WTC11 (cell line): ENCODE measurements at regions not wholly inside any gene's neighbourhood (a gene's known extent, or its start where the extent isn't known, plus 50 kb on each side); places are given as distances from the start of the nearest gene placed in this dataset.

ENCODE experiments used
- ATAC-seq: fragments of 200-7000 bp; cut with Tn5 transposase; 2 replicates; pipeline ENCODE4 v1.10.0; 2021; ENCODE audit warnings: mild to moderate bottlenecking, moderate library complexity
- CTCF ChIA-PET: fragments of 300-600 bp; sonication (Branson Sonifier 250); formaldehyde crosslinking; loops from one replicate; lab custom pipeline; 2021; ENCODE audit warnings: antibody characterized with exemption; lab: Charles Lee
- POLR2A ChIA-PET: fragments of 350-600 bp; sonication (Branson Sonifier 250); formaldehyde crosslinking; loops from one replicate; lab custom pipeline; 2021; ENCODE audit warnings: antibody characterized with exemption; lab: Charles Lee
- DNase-seq: peaks from one replicate; pipeline ENCODE4 v3.0.0; 2021; ENCODE audit warnings: low spot score
- H3K27ac Mint-ChIP-seq: 2 replicates; pipeline ENCODE4 v1.8.0; 2021; ENCODE audit warnings: mixed read lengths
- H3K27me3 Mint-ChIP-seq: 2 replicates; pipeline ENCODE4 v1.8.0; 2021; ENCODE audit warnings: low read depth, mild to moderate bottlenecking, moderate library complexity, mixed read lengths
- H3K36me3 Mint-ChIP-seq: 2 replicates; pipeline ENCODE4 v1.8.0; 2021; ENCODE audit warnings: mixed read lengths
- H3K4me1 Mint-ChIP-seq: 2 replicates; pipeline ENCODE4 v1.8.0; 2022; ENCODE audit warnings: mixed read lengths
- H3K4me3 Mint-ChIP-seq: 2 replicates; pipeline ENCODE4 v1.8.0; 2021; ENCODE audit warnings: mild to moderate bottlenecking, moderate library complexity, mixed read lengths
- H3K9me3 Mint-ChIP-seq: 2 replicates; pipeline ENCODE4 v1.8.0; 2021; ENCODE audit warnings: mixed read lengths
- CREB1 ChIP-seq: sonication (generic); formaldehyde crosslinking; IDR thresholded peaks from 2 replicates; pipeline ENCODE4 v1.8.0; 2023; ENCODE audit warnings: mild to moderate bottlenecking, missing genetic modification reagents
- GABPB1 ChIP-seq: sonication (generic); formaldehyde crosslinking; IDR thresholded peaks from 2 replicates; pipeline ENCODE4 v1.8.1; 2023; ENCODE audit warnings: mild to moderate bottlenecking, missing genetic modification reagents
- GTF2I ChIP-seq: fragments of 250-450 bp; sonication (Bioruptor Pico); conservative IDR thresholded peaks from 2 replicates; pipeline ENCODE4 v1.4.0; 2021; ENCODE audit warnings: mild to moderate bottlenecking
- JUN ChIP-seq: sonication (generic); formaldehyde crosslinking; IDR thresholded peaks from 2 replicates; pipeline ENCODE4 v1.8.0; 2023; ENCODE audit warnings: mild to moderate bottlenecking, missing genetic modification reagents
- NFE2L1 ChIP-seq: sonication (generic); formaldehyde crosslinking; IDR thresholded peaks from 2 replicates; pipeline ENCODE4 v1.8.1; 2023; ENCODE audit warnings: missing genetic modification reagents
- NFYB ChIP-seq: sonication (generic); formaldehyde crosslinking; conservative IDR thresholded peaks from 2 replicates; pipeline ENCODE4 v1.8.0; 2022; ENCODE audit warnings: low read depth, missing genetic modification reagents
- RELA ChIP-seq: sonication (generic); formaldehyde crosslinking; IDR thresholded peaks from 2 replicates; pipeline ENCODE4 v1.8.1; 2022; ENCODE audit warnings: missing genetic modification reagents, mild to moderate bottlenecking, borderline replicate concordance
- SMAD4 ChIP-seq: sonication (generic); formaldehyde crosslinking; IDR thresholded peaks from 2 replicates; pipeline ENCODE4 v1.8.0; 2022; ENCODE audit warnings: mild to moderate bottlenecking, missing genetic modification reagents
- ZNF232 ChIP-seq: sonication (generic); formaldehyde crosslinking; IDR thresholded peaks from 2 replicates; pipeline ENCODE4 v1.8.0; 2022; ENCODE audit warnings: mild to moderate bottlenecking, missing genetic modification reagents
- ZNF396 ChIP-seq: fragments of 250-450 bp; sonication (Bioruptor Pico); IDR thresholded peaks from 2 replicates; pipeline ENCODE4 v1.8.0; 2021; ENCODE audit warnings: mild to moderate bottlenecking, moderate library complexity, borderline replicate concordance
- TF ChIP-seq, protein P1 (sequence below): sonication (generic); formaldehyde crosslinking; conservative IDR thresholded peaks from 2 replicates; pipeline ENCODE4 v1.8.1; 2023; ENCODE audit warnings: mild to moderate bottlenecking, low read depth, missing genetic modification reagents, moderate library complexity
- TF ChIP-seq, protein P2 (sequence below): sonication (generic); formaldehyde crosslinking; IDR thresholded peaks from 2 replicates; pipeline ENCODE4 v1.8.1; 2022; ENCODE audit warnings: mild to moderate bottlenecking, moderate library complexity, missing genetic modification reagents
- TF ChIP-seq, protein P3 (sequence below): sonication (generic); formaldehyde crosslinking; IDR thresholded peaks from 2 replicates; pipeline ENCODE4 v1.8.1; 2023; ENCODE audit warnings: mild to moderate bottlenecking, missing genetic modification reagents, moderate library complexity
- TF ChIP-seq, protein P4 (sequence below): sonication (generic); formaldehyde crosslinking; IDR thresholded peaks from 2 replicates; pipeline ENCODE4 v1.8.0; 2023; ENCODE audit warnings: missing genetic modification reagents, mild to moderate bottlenecking, borderline replicate concordance
- TF ChIP-seq, protein P5 (sequence below): sonication (generic); formaldehyde crosslinking; IDR thresholded peaks from 2 replicates; pipeline ENCODE4 v1.8.0; 2022; ENCODE audit warnings: mild to moderate bottlenecking, missing genetic modification reagents
- TF ChIP-seq, protein P6 (sequence below): fragments of 250-450 bp; sonication (Bioruptor Pico); IDR thresholded peaks from 2 replicates; pipeline ENCODE4 v1.8.0; 2021; ENCODE audit warnings: mild to moderate bottlenecking
- TF ChIP-seq, protein P7 (sequence below): sonication (generic); formaldehyde crosslinking; IDR thresholded peaks from 2 replicates; pipeline ENCODE4 v1.8.0; 2022; ENCODE audit warnings: mild to moderate bottlenecking, missing genetic modification reagents
- TF ChIP-seq, protein P8 (sequence below): sonication (generic); formaldehyde crosslinking; IDR thresholded peaks from 2 replicates; pipeline ENCODE4 v1.8.1; 2022; ENCODE audit warnings: mild to moderate bottlenecking, missing genetic modification reagents, moderate library complexity, borderline replicate concordance
- TF ChIP-seq, protein P9 (sequence below): sonication (generic); formaldehyde crosslinking; IDR thresholded peaks from 2 replicates; pipeline ENCODE4 v1.8.1; 2023; ENCODE audit warnings: mild to moderate bottlenecking, moderate library complexity, missing genetic modification reagents

DNA sequence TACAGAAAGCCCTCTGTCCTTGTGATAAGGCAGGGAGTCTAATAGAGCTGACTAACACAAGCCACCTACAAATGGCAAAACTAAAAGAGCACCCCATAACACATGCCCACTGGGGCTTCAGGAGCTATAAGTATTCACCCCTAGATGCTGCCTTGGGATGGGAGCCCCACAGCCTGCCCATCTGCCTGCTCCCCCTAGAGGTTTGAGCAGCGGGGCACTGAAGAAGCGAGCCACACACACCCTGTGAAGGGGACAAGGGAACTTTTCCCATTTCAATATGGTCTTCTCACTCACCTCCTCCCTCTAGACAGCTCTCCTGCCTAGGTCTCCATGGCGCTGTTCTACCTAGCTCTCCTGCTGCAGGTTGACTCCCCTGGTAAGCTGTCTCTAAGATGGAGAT is 261.0 kb downstream of the SHQ1 start (continued):
- TF ChIP-seq, protein P1, sequence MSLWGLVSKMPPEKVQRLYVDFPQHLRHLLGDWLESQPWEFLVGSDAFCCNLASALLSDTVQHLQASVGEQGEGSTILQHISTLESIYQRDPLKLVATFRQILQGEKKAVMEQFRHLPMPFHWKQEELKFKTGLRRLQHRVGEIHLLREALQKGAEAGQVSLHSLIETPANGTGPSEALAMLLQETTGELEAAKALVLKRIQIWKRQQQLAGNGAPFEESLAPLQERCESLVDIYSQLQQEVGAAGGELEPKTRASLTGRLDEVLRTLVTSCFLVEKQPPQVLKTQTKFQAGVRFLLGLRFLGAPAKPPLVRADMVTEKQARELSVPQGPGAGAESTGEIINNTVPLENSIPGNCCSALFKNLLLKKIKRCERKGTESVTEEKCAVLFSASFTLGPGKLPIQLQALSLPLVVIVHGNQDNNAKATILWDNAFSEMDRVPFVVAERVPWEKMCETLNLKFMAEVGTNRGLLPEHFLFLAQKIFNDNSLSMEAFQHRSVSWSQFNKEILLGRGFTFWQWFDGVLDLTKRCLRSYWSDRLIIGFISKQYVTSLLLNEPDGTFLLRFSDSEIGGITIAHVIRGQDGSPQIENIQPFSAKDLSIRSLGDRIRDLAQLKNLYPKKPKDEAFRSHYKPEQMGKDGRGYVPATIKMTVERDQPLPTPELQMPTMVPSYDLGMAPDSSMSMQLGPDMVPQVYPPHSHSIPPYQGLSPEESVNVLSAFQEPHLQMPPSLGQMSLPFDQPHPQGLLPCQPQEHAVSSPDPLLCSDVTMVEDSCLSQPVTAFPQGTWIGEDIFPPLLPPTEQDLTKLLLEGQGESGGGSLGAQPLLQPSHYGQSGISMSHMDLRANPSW (CRISPR knock-in tag) = no peak
- TF ChIP-seq, protein P2, sequence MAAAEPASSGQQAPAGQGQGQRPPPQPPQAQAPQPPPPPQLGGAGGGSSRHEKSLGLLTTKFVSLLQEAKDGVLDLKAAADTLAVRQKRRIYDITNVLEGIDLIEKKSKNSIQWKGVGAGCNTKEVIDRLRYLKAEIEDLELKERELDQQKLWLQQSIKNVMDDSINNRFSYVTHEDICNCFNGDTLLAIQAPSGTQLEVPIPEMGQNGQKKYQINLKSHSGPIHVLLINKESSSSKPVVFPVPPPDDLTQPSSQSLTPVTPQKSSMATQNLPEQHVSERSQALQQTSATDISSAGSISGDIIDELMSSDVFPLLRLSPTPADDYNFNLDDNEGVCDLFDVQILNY = no peak
- TF ChIP-seq, protein P3, sequence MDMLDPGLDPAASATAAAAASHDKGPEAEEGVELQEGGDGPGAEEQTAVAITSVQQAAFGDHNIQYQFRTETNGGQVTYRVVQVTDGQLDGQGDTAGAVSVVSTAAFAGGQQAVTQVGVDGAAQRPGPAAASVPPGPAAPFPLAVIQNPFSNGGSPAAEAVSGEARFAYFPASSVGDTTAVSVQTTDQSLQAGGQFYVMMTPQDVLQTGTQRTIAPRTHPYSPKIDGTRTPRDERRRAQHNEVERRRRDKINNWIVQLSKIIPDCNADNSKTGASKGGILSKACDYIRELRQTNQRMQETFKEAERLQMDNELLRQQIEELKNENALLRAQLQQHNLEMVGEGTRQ (CRISPR knock-in tag) = no peak

DNA sequence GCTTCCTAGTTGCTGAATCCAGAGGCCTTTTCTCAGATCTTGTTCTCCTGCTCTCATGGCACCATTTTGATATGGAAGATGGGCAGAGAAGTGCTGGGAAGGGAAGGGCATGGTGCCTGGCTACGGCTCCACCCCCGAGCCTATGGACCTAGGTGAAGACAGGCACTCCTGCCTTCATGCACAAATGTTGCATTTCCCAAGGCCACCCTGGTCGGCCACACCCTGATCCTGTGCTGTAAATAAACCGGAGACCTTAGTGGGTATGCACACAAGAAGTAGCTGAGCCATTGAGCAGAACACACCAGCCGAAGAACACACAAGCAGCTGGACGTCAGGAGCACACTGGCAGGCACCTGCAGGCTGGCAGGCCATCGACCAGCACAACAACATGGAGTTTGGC is 261.6 kb downstream of the SHQ1 start:
- H3K27me3 Mint-ChIP-seq = peaks cover 20% of the 10 kb centered on the region
- CTCF ChIA-PET = interaction anchor here (0.5 to 1.8 kb wide), 9 partner anchors 8 to 656 kb away, joined by 3 to 4 read pairs (median 3); no protein-coding TSS in a partner anchor
- TF ChIP-seq CREB1 (CRISPR knock-in tag) (no peak), NFE2L1 (CRISPR knock-in tag) (no peak), SMAD4 (no peak), ZNF232 (CRISPR knock-in tag) (no peak), JUN (CRISPR knock-in tag) (no peak), GTF2I (CRISPR knock-in tag) (no peak), GABPB1 (CRISPR knock-in tag) (no peak), ZNF396 (CRISPR knock-in tag) (no peak), RELA (CRISPR knock-in tag) (no peak), NFYB (CRISPR knock-in tag) (no peak)
- TF ChIP-seq, protein P3 (CRISPR knock-in tag) = no peak
- TF ChIP-seq, protein P4, sequence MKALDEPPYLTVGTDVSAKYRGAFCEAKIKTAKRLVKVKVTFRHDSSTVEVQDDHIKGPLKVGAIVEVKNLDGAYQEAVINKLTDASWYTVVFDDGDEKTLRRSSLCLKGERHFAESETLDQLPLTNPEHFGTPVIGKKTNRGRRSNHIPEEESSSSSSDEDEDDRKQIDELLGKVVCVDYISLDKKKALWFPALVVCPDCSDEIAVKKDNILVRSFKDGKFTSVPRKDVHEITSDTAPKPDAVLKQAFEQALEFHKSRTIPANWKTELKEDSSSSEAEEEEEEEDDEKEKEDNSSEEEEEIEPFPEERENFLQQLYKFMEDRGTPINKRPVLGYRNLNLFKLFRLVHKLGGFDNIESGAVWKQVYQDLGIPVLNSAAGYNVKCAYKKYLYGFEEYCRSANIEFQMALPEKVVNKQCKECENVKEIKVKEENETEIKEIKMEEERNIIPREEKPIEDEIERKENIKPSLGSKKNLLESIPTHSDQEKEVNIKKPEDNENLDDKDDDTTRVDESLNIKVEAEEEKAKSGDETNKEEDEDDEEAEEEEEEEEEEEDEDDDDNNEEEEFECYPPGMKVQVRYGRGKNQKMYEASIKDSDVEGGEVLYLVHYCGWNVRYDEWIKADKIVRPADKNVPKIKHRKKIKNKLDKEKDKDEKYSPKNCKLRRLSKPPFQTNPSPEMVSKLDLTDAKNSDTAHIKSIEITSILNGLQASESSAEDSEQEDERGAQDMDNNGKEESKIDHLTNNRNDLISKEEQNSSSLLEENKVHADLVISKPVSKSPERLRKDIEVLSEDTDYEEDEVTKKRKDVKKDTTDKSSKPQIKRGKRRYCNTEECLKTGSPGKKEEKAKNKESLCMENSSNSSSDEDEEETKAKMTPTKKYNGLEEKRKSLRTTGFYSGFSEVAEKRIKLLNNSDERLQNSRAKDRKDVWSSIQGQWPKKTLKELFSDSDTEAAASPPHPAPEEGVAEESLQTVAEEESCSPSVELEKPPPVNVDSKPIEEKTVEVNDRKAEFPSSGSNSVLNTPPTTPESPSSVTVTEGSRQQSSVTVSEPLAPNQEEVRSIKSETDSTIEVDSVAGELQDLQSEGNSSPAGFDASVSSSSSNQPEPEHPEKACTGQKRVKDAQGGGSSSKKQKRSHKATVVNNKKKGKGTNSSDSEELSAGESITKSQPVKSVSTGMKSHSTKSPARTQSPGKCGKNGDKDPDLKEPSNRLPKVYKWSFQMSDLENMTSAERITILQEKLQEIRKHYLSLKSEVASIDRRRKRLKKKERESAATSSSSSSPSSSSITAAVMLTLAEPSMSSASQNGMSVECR (CRISPR knock-in tag) = no peak
- TF ChIP-seq, protein P5, sequence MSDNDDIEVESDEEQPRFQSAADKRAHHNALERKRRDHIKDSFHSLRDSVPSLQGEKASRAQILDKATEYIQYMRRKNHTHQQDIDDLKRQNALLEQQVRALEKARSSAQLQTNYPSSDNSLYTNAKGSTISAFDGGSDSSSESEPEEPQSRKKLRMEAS = no peak
- TF ChIP-seq, protein P6, sequence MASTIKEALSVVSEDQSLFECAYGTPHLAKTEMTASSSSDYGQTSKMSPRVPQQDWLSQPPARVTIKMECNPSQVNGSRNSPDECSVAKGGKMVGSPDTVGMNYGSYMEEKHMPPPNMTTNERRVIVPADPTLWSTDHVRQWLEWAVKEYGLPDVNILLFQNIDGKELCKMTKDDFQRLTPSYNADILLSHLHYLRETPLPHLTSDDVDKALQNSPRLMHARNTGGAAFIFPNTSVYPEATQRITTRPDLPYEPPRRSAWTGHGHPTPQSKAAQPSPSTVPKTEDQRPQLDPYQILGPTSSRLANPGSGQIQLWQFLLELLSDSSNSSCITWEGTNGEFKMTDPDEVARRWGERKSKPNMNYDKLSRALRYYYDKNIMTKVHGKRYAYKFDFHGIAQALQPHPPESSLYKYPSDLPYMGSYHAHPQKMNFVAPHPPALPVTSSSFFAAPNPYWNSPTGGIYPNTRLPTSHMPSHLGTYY (CRISPR knock-in tag) = no peak
- TF ChIP-seq, protein P7, sequence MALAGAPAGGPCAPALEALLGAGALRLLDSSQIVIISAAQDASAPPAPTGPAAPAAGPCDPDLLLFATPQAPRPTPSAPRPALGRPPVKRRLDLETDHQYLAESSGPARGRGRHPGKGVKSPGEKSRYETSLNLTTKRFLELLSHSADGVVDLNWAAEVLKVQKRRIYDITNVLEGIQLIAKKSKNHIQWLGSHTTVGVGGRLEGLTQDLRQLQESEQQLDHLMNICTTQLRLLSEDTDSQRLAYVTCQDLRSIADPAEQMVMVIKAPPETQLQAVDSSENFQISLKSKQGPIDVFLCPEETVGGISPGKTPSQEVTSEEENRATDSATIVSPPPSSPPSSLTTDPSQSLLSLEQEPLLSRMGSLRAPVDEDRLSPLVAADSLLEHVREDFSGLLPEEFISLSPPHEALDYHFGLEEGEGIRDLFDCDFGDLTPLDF (CRISPR knock-in tag) = no peak
- TF ChIP-seq, protein P8, sequence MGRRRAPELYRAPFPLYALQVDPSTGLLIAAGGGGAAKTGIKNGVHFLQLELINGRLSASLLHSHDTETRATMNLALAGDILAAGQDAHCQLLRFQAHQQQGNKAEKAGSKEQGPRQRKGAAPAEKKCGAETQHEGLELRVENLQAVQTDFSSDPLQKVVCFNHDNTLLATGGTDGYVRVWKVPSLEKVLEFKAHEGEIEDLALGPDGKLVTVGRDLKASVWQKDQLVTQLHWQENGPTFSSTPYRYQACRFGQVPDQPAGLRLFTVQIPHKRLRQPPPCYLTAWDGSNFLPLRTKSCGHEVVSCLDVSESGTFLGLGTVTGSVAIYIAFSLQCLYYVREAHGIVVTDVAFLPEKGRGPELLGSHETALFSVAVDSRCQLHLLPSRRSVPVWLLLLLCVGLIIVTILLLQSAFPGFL (CRISPR knock-in tag) = no peak
- TF ChIP-seq, protein P9, sequence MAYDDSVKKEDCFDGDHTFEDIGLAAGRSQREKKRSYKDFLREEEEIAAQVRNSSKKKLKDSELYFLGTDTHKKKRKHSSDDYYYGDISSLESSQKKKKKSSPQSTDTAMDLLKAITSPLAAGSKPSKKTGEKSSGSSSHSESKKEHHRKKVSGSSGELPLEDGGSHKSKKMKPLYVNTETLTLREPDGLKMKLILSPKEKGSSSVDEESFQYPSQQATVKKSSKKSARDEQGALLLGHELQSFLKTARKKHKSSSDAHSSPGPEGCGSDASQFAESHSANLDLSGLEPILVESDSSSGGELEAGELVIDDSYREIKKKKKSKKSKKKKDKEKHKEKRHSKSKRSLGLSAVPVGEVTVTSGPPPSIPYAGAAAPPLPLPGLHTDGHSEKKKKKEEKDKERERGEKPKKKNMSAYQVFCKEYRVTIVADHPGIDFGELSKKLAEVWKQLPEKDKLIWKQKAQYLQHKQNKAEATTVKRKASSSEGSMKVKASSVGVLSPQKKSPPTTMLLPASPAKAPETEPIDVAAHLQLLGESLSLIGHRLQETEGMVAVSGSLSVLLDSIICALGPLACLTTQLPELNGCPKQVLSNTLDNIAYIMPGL (CRISPR knock-in tag) = no peak

More for the DNA sequence above, 261.6 kb downstream of the SHQ1 start:
- H3K36me3 Mint-ChIP-seq = no peaks in the 10 kb centered on the region
- POLR2A ChIA-PET = no interaction called here
- H3K9me3 Mint-ChIP-seq = no peaks in the 10 kb centered on the region
- peaks cover 49% of the 10 kb centered on the region for H3K4me1 Mint-ChIP-seq
- no peak overlapping the region for H3K27ac Mint-ChIP-seq
- no peak for ATAC-seq
- DNase-seq = no peak
- no peak overlapping the region for H3K4me3 Mint-ChIP-seq
